SH-SY5Y (cell line): ENCODE measurements at regions not wholly inside any gene's neighbourhood (a gene's known extent, or its start where the extent isn't known, plus 50 kb on each side); places are given as distances from the start of the nearest gene placed in this dataset.

ENCODE experiments used
- GATA2 ChIP-seq: IDR thresholded peaks from 2 replicates; pipeline ENCODE4 v1.6.1; 2011; ENCODE audit warnings: mild to moderate bottlenecking, low read depth, low read length
- GATA3 ChIP-seq: IDR thresholded peaks from 2 replicates; pipeline ENCODE4 v1.6.1; 2011; ENCODE audit warnings: low read depth, mild to moderate bottlenecking, low read length, moderate library complexity

- TF ChIP-seq GATA2 (no peak), GATA3 (no peak)
Measured at GRCh38 chr11:95307286-95307685, 76.3 kb upstream of the SESN3 start.
